Spleen (tissue), 11 donors: ENCODE measurements at regions not wholly inside any gene's neighbourhood (a gene's known extent, or its start where the extent isn't known, plus 50 kb on each side); places are given as distances from the start of the nearest gene placed in this dataset.

ENCODE experiments used
- DNase-seq: peaks from one replicate; pipeline ENCODE4 v3.0.0-alpha.2; 2020
- H3K27ac ChIP-seq, 8 donors: fragments of 200-600 bp; sonication (generic) in 7 of 8; 1 replicate in 4 of 8; 2 replicates in 4 of 8; pipeline versions ENCODE4 v1.5.0 to v1.8.0; 2016 to 2021; ENCODE audit warnings: inconsistent platforms in 4 of 8, mild to moderate bottlenecking in 4 of 8, moderate library complexity in 1 of 8
- H3K27me3 ChIP-seq, 7 donors: fragments of 200-600 bp; sonication (generic) in 6 of 7; replicated peaks in 1 of 7; 1 replicate in 4 of 7; 2 replicates in 3 of 7; pipeline versions ENCODE4 v1.5.0 to v1.8.0; 2016 to 2021; ENCODE audit warnings: inconsistent platforms in 3 of 7, mild to moderate bottlenecking in 1 of 7
- H3K36me3 ChIP-seq, 6 donors: fragments of 200-600 bp; sonication (generic) in 5 of 6; 1 replicate in 4 of 6; 2 replicates in 2 of 6; pipeline versions ENCODE4 v1.5.0 to v1.8.0; 2016 to 2021; ENCODE audit warnings: inconsistent platforms in 2 of 6
- H3K4me1 ChIP-seq, 6 donors: fragments of 200-600 bp; sonication (generic) in 5 of 6; 1 replicate in 3 of 6; 2 replicates in 3 of 6; pipeline versions ENCODE4 v1.5.0 to v1.8.0; 2016 to 2021; ENCODE audit warnings: inconsistent platforms in 3 of 6
- H3K4me3 ChIP-seq, 8 donors: fragments of 200-600 bp; sonication (generic) in 7 of 8; 1 replicate in 4 of 8; 2 replicates in 4 of 8; pipeline versions ENCODE4 v1.5.0 to v1.8.0; 2016 to 2021; ENCODE audit warnings: inconsistent platforms in 4 of 8, mild to moderate bottlenecking in 4 of 8, moderate library complexity in 2 of 8
- H3K9me3 ChIP-seq, 8 donors: fragments of 200-600 bp; sonication (generic) in 7 of 8; 1 replicate in 4 of 8; 2 replicates in 4 of 8; pipeline versions ENCODE4 v1.5.0 to v1.8.0; 2016 to 2021; ENCODE audit warnings: inconsistent platforms in 4 of 8
- POLR2A ChIP-seq, 3 donors: fragments of 450-650 bp; IDR thresholded peaks; one replicate each; pipeline ENCODE4 v1.5.1; 2017; ENCODE audit warnings: antibody characterized with exemption in 3 of 3, mild to moderate bottlenecking in 1 of 3
- POLR2AphosphoS5 ChIP-seq, 3 donors: sonication (generic); formaldehyde crosslinking; IDR thresholded peaks; one replicate each; pipeline ENCODE4 v1.5.1; 2017; ENCODE audit warnings: antibody characterized with exemption in 3 of 3
- WGBS, 5 donors: extraction: QIAGEN DNeasy Blood & Tissue Kit in 3 of 5; methylation state at CpG; one replicate each; pipeline versions ENCODE4 v1.1.5 to v1.1.7; 2013 to 2018; 5-methylcytosine and 5-hydroxymethylcytosine counted together
- intact Hi-C: fragments of 100-400 bp; cut with DNase I; formaldehyde crosslinking; loops from one replicate; pipeline ENCODE4 v1.15.0; 2023; ENCODE audit warnings: low total_unique reads
- TF ChIP-seq, protein P1 (sequence below), 11 experiments: fragments of 200-600 bp in 7 of 11; fragments of 450-650 bp in 4 of 11; sonication (generic) in 4 of 11; IDR thresholded peaks in 8 of 11; conservative IDR thresholded peaks in 3 of 11; 1 replicate in 7 of 11; 2 replicates in 4 of 11; pipeline versions ENCODE4 v1.4.0 to v1.8.0; 2016 to 2021; ENCODE audit warnings: antibody characterized with exemption in 11 of 11, inconsistent platforms in 4 of 11, mild to moderate bottlenecking in 1 of 11
- donor health status: healthy with polysubstance abuse.
- donor health status: DM: no; HTN: no; CAD: no; lungs with moderate emphysema.
- donor health status: DM: no; HTN: no; CAD: no.
- donor health status: Bipolar disorder and iron deficiency.
- donor health status: healthy.
- donor health status: DM: no; HTN: no; CAD: no.
- donor health status: DM: yes; HTN: yes; CAD: no.

DNA sequence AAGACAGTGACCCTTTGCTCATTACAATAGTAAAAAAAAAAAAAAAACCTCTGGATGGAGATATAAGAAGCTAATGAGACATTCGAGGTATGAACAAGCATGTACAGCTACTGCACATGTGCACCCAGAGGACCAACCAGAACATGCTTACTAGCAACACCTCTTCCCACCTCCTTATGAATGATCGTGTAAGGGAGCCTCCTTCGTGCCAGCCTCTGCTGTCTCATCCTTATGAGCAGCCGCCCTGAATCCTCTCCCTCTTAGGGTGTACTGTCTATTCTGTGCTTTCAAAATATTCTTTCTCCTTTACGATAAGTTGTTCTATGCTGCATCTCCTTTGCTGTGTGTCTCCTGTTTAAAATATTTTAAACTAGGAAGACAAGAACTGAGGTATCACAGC, 91.4 kb upstream of the ACSL3 start:
- peaks cover 0 to 9% (median 0%) of the 10 kb centered on the region in 7 donors for H3K27me3 ChIP-seq
- no peak overlapping the region for H3K4me3 ChIP-seq
- no peaks in the 10 kb centered on the region for H3K9me3 ChIP-seq
- H3K4me1 ChIP-seq, result no peaks in the 10 kb centered on the region
- 81 to 94% (median 86%) methylated on average over 5 of the region's 5 CpGs for WGBS, 5 donors
- DNase-seq, result no peak
- intact Hi-C loops, result no loop called here
- no peak overlapping the region for H3K27ac ChIP-seq
- TF ChIP-seq POLR2A (IDR thresholded peaks at IDR 0.05) (no peak), POLR2AphosphoS5 (IDR thresholded peaks at IDR 0.05) (no peak)
- TF ChIP-seq, protein P1, sequence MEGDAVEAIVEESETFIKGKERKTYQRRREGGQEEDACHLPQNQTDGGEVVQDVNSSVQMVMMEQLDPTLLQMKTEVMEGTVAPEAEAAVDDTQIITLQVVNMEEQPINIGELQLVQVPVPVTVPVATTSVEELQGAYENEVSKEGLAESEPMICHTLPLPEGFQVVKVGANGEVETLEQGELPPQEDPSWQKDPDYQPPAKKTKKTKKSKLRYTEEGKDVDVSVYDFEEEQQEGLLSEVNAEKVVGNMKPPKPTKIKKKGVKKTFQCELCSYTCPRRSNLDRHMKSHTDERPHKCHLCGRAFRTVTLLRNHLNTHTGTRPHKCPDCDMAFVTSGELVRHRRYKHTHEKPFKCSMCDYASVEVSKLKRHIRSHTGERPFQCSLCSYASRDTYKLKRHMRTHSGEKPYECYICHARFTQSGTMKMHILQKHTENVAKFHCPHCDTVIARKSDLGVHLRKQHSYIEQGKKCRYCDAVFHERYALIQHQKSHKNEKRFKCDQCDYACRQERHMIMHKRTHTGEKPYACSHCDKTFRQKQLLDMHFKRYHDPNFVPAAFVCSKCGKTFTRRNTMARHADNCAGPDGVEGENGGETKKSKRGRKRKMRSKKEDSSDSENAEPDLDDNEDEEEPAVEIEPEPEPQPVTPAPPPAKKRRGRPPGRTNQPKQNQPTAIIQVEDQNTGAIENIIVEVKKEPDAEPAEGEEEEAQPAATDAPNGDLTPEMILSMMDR (IDR thresholded peaks at IDR 0.05 in 8 of 11, conservative IDR thresholded peaks at IDR 0.05 in 3 of 11), result no peak
- no peaks in the 10 kb centered on the region for H3K36me3 ChIP-seq

DNA sequence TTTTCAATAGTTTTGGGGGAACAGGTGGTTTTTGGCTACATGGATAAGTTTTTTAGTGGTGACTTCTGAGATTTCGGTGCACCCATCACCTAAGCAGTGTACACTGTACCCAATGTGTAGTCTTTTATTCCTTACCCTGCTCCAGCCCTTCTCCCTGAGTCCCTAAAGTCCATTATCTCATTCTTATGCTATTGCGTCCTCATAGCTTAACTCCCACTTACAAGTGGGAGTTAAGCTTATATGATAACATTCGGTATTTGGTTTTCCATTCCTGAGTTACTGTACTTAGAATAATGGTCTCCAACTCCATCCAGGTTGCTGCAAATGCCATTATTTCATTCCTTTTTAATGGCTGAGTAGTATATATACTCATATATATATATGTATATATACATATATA, 90.9 kb upstream of the ACSL3 start:
- Histone ChIP-seq H3K36me3 (no peaks in the 10 kb centered on the region), H3K4me3 (no peak overlapping the region), H3K27me3 (peaks cover 0 to 5% (median 0%) of the 10 kb centered on the region in 7 donors), H3K27ac (no peak overlapping the region), H3K4me1 (no peaks in the 10 kb centered on the region), H3K9me3 (no peaks in the 10 kb centered on the region)
- DNase-seq, result no peak
- WGBS, 5 donors, result 88 to 95% (median 93%) methylated on average over 3 of the region's 3 CpGs
- TF ChIP-seq POLR2A (IDR thresholded peaks at IDR 0.05), result no peak
- TF ChIP-seq POLR2AphosphoS5 (IDR thresholded peaks at IDR 0.05), result no peak
- TF ChIP-seq, protein P1 (IDR thresholded peaks at IDR 0.05 in 8 of 11, conservative IDR thresholded peaks at IDR 0.05 in 3 of 11), result no peak
- intact Hi-C loops, result no loop called here

DNA sequence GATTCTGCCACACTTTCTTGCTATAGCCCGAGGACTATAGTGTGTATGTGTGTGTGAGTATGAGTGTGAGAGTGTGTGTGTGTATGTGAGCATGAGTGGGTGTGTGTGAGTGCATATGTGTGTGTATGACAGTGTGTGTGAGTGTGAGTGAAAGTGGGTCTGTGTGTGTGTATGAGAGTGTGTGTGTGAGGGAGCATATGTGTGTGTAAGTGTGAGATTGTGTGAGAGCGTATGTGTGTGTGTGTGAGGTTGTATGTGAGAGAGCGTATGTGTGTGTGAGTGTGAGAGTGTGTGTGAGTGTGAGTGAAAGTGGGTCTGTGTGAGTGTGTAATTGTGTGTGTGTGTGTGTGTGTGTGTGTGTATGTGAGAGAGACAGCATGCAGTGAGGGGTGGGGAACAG, 89.0 kb upstream of the ACSL3 start:
- 76 to 96% (median 93%) methylated on average over 3 of the region's 3 CpGs for WGBS, 5 donors
- no peaks in the 10 kb centered on the region for H3K4me1 ChIP-seq
- DNase-seq, result no peak

DNA sequence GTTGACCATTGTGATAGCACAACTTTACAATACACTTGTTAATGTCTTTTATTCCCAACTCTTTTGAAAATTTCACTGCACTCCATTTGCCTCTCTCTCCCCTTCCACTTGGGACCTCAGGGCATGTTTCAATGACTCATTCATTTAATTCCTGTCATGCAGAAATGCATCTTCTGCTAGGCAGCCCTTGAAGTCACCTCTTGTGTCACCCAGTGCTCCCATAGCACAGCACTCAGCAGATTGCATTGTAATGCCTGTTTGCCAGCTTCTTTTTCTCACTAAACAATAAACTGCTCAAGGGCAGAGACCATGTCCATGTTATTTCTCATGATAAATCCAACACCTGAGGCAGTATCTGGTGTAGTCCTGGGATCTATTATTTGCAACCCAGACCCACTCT, 85.9 kb upstream of the ACSL3 start:
- no peaks in the 10 kb centered on the region for H3K36me3 ChIP-seq
- intact Hi-C loops, result no loop called here
- TF ChIP-seq, protein P1 (IDR thresholded peaks at IDR 0.05 in 8 of 11, conservative IDR thresholded peaks at IDR 0.05 in 3 of 11), result no peak
- TF ChIP-seq POLR2AphosphoS5 (IDR thresholded peaks at IDR 0.05), result no peak
- no peak for TF ChIP-seq POLR2A (IDR thresholded peaks at IDR 0.05)

More for the DNA sequence above, 89.0 kb upstream of the ACSL3 start:
- no peaks in the 10 kb centered on the region for H3K9me3 ChIP-seq
- intact Hi-C loops, result no loop called here
- no peaks in the 10 kb centered on the region for H3K27me3 ChIP-seq
- no peak overlapping the region for H3K4me3 ChIP-seq
- no peaks in the 10 kb centered on the region for H3K36me3 ChIP-seq
- TF ChIP-seq, protein P1 (IDR thresholded peaks at IDR 0.05 in 8 of 11, conservative IDR thresholded peaks at IDR 0.05 in 3 of 11), result no peak
- TF ChIP-seq POLR2A (IDR thresholded peaks at IDR 0.05) (no peak), POLR2AphosphoS5 (IDR thresholded peaks at IDR 0.05) (no peak)
- H3K27ac ChIP-seq, result no peak overlapping the region

More for the DNA sequence above, 85.9 kb upstream of the ACSL3 start:
- no peaks in the 10 kb centered on the region for H3K27me3 ChIP-seq
- no peaks in the 10 kb centered on the region for H3K4me1 ChIP-seq
- no peak overlapping the region for H3K4me3 ChIP-seq
- H3K27ac ChIP-seq, result no peak overlapping the region
- no peak for DNase-seq
- no peaks in the 10 kb centered on the region for H3K9me3 ChIP-seq
